HCT116 (cell line): ENCODE measurements at regions not wholly inside any gene's neighbourhood (a gene's known extent, or its start where the extent isn't known, plus 50 kb on each side); places are given as distances from the start of the nearest gene placed in this dataset.

Source experiments
- CEBPB ChIP-seq: IDR thresholded peaks from 2 replicates; pipeline ENCODE4 v1.6.1; 2012; ENCODE audit warnings: low read depth
- ELF1 ChIP-seq: IDR thresholded peaks from 2 replicates; pipeline ENCODE4 v1.6.1; 2012; ENCODE audit warnings: low read depth, borderline replicate concordance
- EZH2 ChIP-seq: fragments of 200-600 bp; sonication (generic); IDR thresholded peaks from 2 replicates; pipeline ENCODE4 v1.6.1; 2017; ENCODE audit warnings: antibody characterized with exemption, mixed run types
- EZH2phosphoT487 ChIP-seq: fragments of 200-600 bp; IDR thresholded peaks from 2 replicates; pipeline ENCODE4 v1.6.1; 2018; ENCODE audit warnings: antibody characterized with exemption, borderline replicate concordance
- MAX ChIP-seq: IDR thresholded peaks from 2 replicates; pipeline ENCODE4 v1.6.1; 2012
- POLR2A ChIP-seq: IDR thresholded peaks from 2 replicates; pipeline ENCODE4 v1.7.0; 2011; ENCODE audit warnings: borderline replicate concordance; ENCODE audit not compliant: insufficient read depth, insufficient read length; ENCODE audit errors: extremely low read depth
- POLR2AphosphoS5 ChIP-seq: IDR thresholded peaks from 2 replicates; pipeline ENCODE4 v1.6.1; 2011; ENCODE audit warnings: mild to moderate bottlenecking, low read depth, low read length, moderate library complexity
- SIN3A ChIP-seq: IDR thresholded peaks from 2 replicates; pipeline ENCODE4 v1.6.1; 2012; ENCODE audit warnings: low read depth
- SRF ChIP-seq: IDR thresholded peaks from 2 replicates; pipeline ENCODE4 v1.6.1; 2012; ENCODE audit warnings: low read depth
- TCF7L2 ChIP-seq: IDR thresholded peaks from 2 replicates; pipeline ENCODE4 v1.7.0; 2011; ENCODE audit warnings: borderline replicate concordance, inconsistent platforms; ENCODE audit not compliant: insufficient read depth, insufficient read length; ENCODE audit errors: extremely low read depth
- YY1 ChIP-seq: IDR thresholded peaks from 2 replicates; pipeline ENCODE4 v1.6.1; 2011; ENCODE audit warnings: low read length, low read depth, moderate library complexity, mild to moderate bottlenecking; ENCODE audit not compliant: insufficient replicate concordance; ENCODE audit errors: extremely low read depth
- ZBTB33 ChIP-seq: IDR thresholded peaks from 2 replicates; pipeline ENCODE4 v1.6.1; 2011; ENCODE audit warnings: mild to moderate bottlenecking, low read length, moderate library complexity; ENCODE audit not compliant: insufficient replicate concordance; ENCODE audit errors: extremely low read depth
- ZNF274 ChIP-seq: fragments of 200-500 bp; sonication (Bioruptor generic); IDR thresholded peaks from 2 replicates; pipeline ENCODE4 v1.6.1; 2014; ENCODE audit warnings: mild to moderate bottlenecking, low read depth, low read length, inconsistent platforms
- TF ChIP-seq, protein P1 (sequence below), 3 experiments: fragments of 200-600 bp in 1 of 3; sonication (generic) in 1 of 3; IDR thresholded peaks in 2 of 3; conservative IDR thresholded peaks in 1 of 3; 2 replicates each; pipeline ENCODE4 v1.5.1; 2012 to 2017; ENCODE audit warnings: low read depth in 2 of 3, low read length in 2 of 3, antibody characterized with exemption in 1 of 3, borderline replicate concordance in 1 of 3, control low read depth in 1 of 3, mild to moderate bottlenecking in 1 of 3, mixed read lengths in 1 of 3, mixed run types in 1 of 3, moderate library complexity in 1 of 3; ENCODE audit not compliant: insufficient read depth in 1 of 3

GRCh38 chr6:4302524-4302923 lies 167.1 kb upstream of the ECI2 start:
- TF ChIP-seq MAX: no peak
- TF ChIP-seq, protein P1, sequence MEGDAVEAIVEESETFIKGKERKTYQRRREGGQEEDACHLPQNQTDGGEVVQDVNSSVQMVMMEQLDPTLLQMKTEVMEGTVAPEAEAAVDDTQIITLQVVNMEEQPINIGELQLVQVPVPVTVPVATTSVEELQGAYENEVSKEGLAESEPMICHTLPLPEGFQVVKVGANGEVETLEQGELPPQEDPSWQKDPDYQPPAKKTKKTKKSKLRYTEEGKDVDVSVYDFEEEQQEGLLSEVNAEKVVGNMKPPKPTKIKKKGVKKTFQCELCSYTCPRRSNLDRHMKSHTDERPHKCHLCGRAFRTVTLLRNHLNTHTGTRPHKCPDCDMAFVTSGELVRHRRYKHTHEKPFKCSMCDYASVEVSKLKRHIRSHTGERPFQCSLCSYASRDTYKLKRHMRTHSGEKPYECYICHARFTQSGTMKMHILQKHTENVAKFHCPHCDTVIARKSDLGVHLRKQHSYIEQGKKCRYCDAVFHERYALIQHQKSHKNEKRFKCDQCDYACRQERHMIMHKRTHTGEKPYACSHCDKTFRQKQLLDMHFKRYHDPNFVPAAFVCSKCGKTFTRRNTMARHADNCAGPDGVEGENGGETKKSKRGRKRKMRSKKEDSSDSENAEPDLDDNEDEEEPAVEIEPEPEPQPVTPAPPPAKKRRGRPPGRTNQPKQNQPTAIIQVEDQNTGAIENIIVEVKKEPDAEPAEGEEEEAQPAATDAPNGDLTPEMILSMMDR (IDR thresholded peaks at IDR 0.05 in 2 of 3, conservative IDR thresholded peaks at IDR 0.05 in 1 of 3; ENCODE audit: borderline replicate concordance in 1 of 3, insufficient read depth in 1 of 3, low read depth in 2 of 3, low read length in 2 of 3): no peak
- TF ChIP-seq YY1: no peak
- TF ChIP-seq CEBPB: no peak
- TF ChIP-seq ZBTB33: no peak
- TF ChIP-seq TCF7L2: no peak
- no peak for TF ChIP-seq POLR2A
- no peak for TF ChIP-seq ELF1
- no peak for TF ChIP-seq ZNF274
- no peak for TF ChIP-seq SIN3A
- no peak for TF ChIP-seq EZH2
- TF ChIP-seq EZH2phosphoT487: no peak
- no peak for TF ChIP-seq SRF
- no peak for TF ChIP-seq POLR2AphosphoS5
